HepG2 (cell line): ENCODE measurements at regions not wholly inside any gene's neighbourhood (a gene's known extent, or its start where the extent isn't known, plus 50 kb on each side); places are given as distances from the start of the nearest gene placed in this dataset.

Source experiments
- ATAC-seq: fragments of 200-7000 bp; cut with Tn5 transposase; 3 replicates; pipeline ENCODE4 v1.9.1; 2020; ENCODE audit warnings: mild to moderate bottlenecking, moderate library complexity
- BruUV-seq: library from RNA; stranded (reverse); fragments of 400-500 nt; replicated peaks from 2 replicates; lab custom pipeline; 2021; lab: Mats Ljungman, UMichigan
- CTCF ChIA-PET: fragments of 300-600 bp; formaldehyde crosslinking; extraction: SDS; loops from one replicate; lab custom pipeline; 2021; ENCODE audit warnings: low total read pairs, inconsistent platforms, low intra/inter-chr PET ratio; lab: Yijun Ruan, JAX
- POLR2A ChIA-PET: fragments of 350-600 bp; sonication (Branson Sonifier 250); formaldehyde crosslinking; loops from one replicate; lab custom pipeline; 2020; ENCODE audit warnings: antibody characterized with exemption, inconsistent platforms; lab: Yijun Ruan, JAX
- DNase-seq: peaks from one replicate; pipeline ENCODE4 v3.0.0-alpha.2; 2015; ENCODE audit warnings: low spot score
- FAIRE-seq: peaks from 3 replicates; lab custom pipeline; 2011; peaks lifted over from hg19 to GRCh38; lab: Jason Lieb, UNC
- H2AFZ ChIP-seq: one replicate; pipeline ENCODE4 v1.6.1; 2011; ENCODE audit warnings: low read length, inconsistent platforms
- H3K27ac ChIP-seq: fragments of 300-600 bp; 3 replicates; pipeline ENCODE4 v1.8.0; 2011; ENCODE audit warnings: mixed run types, mild to moderate bottlenecking, mixed read lengths, low read length, inconsistent platforms; ENCODE audit not compliant: insufficient read depth; ENCODE audit errors: extremely low read length
- H3K27me3 ChIP-seq, 2 experiments: fragments of 200-600 bp in 1 of 2; 2 replicates in 1 of 2; 3 replicates in 1 of 2; pipeline versions ENCODE4 v1.6.0 to v1.8.0; 2011; ENCODE audit warnings: low read length in 2 of 2, mild to moderate bottlenecking in 2 of 2, moderate library complexity in 2 of 2, inconsistent platforms in 1 of 2; ENCODE audit not compliant: insufficient read depth in 2 of 2, control insufficient read depth in 1 of 2
- H3K36me3 ChIP-seq, 2 experiments: fragments of 200-600 bp in 1 of 2; replicated peaks in 1 of 2; 2 replicates in 1 of 2; 3 replicates in 1 of 2; pipeline versions ENCODE4 v1.5.1 to v1.8.0; 2011; ENCODE audit warnings: low read length in 2 of 2, inconsistent platforms in 1 of 2; ENCODE audit not compliant: insufficient read depth in 2 of 2, control insufficient read depth in 1 of 2
- H3K4me1 ChIP-seq: 2 replicates; pipeline ENCODE4 v1.5.1; 2012; ENCODE audit warnings: low read length, inconsistent platforms; ENCODE audit not compliant: insufficient read depth
- H3K4me2 ChIP-seq: 2 replicates; pipeline ENCODE4 v1.6.0; 2011; ENCODE audit warnings: low read depth, low read length, inconsistent platforms
- H3K4me3 ChIP-seq, 3 experiments: fragments of 200-600 bp in 1 of 3; sonication (generic), shearing (Covaris generic) in 1 of 3; replicated peaks in 1 of 3; 2 replicates each; pipeline ENCODE4 v1.5.1; 2011 to 2016; ENCODE audit warnings: low read length in 3 of 3, inconsistent platforms in 2 of 3, low read depth in 2 of 3, mild to moderate bottlenecking in 2 of 3, control low read depth in 1 of 3, mixed read lengths in 1 of 3; ENCODE audit not compliant: insufficient read depth in 1 of 3
- H3K79me2 ChIP-seq: one replicate; pipeline ENCODE4 v1.6.1; 2011; ENCODE audit warnings: low read length, inconsistent platforms; ENCODE audit not compliant: insufficient read depth
- H3K9ac ChIP-seq: 2 replicates; pipeline ENCODE4 v1.6.0; 2011; ENCODE audit warnings: mild to moderate bottlenecking, low read depth, low read length, inconsistent platforms; ENCODE audit not compliant: insufficient read depth
- H3K9me3 ChIP-seq: 2 replicates; pipeline ENCODE4 v1.5.1; 2012; ENCODE audit warnings: mild to moderate bottlenecking, low read length
- H4K20me1 ChIP-seq: 2 replicates; pipeline ENCODE4 v1.6.0; 2011; ENCODE audit warnings: inconsistent platforms, mild to moderate bottlenecking, low read length, moderate library complexity; ENCODE audit not compliant: insufficient read depth
- CHCHD3 ChIP-seq: sonication (generic); formaldehyde crosslinking; IDR thresholded peaks from 2 replicates; pipeline ENCODE4 v1.8.0; 2022; ENCODE audit warnings: mild to moderate bottlenecking, missing genetic modification reagents, moderate library complexity
- ETS1 ChIP-seq: sonication (generic); formaldehyde crosslinking; IDR thresholded peaks from 2 replicates; pipeline ENCODE4 v1.4.0; 2020; ENCODE audit warnings: missing genetic modification reagents
- ETV6 ChIP-seq: sonication (generic); formaldehyde crosslinking; conservative IDR thresholded peaks from 2 replicates; pipeline ENCODE4 v1.4.0; 2020; ENCODE audit warnings: missing genetic modification reagents
- NR2C2 ChIP-seq: sonication (generic); formaldehyde crosslinking; IDR thresholded peaks from 2 replicates; pipeline ENCODE4 v1.4.0; 2020; ENCODE audit warnings: missing genetic modification reagents, mild to moderate bottlenecking, moderate library complexity, borderline replicate concordance
- RBM39 ChIP-seq: fragments of 200-400 bp; formaldehyde crosslinking; IDR thresholded peaks from one replicate; pipeline ENCODE4 v1.6.1; 2018; ENCODE audit warnings: antibody characterized with exemption, mild to moderate bottlenecking, low read depth, low read length; ENCODE audit not compliant: poor library complexity, severe bottlenecking
- RXRA ChIP-seq: sonication (generic); formaldehyde crosslinking; IDR thresholded peaks from 2 replicates; pipeline ENCODE4 v1.5.1; 2020; ENCODE audit warnings: missing genetic modification reagents
- SMC3 ChIP-seq: IDR thresholded peaks from 2 replicates; pipeline ENCODE4 v1.6.1; 2011; ENCODE audit warnings: low read length, improper control_type of control experiment
- TOE1 ChIP-seq: sonication (generic); formaldehyde crosslinking; IDR thresholded peaks from 2 replicates; pipeline ENCODE4 v1.4.0; 2020; ENCODE audit warnings: mild to moderate bottlenecking, missing genetic modification reagents
- ZFP37 ChIP-seq: sonication (generic); formaldehyde crosslinking; IDR thresholded peaks from 2 replicates; pipeline ENCODE4 v1.4.0; 2020; ENCODE audit warnings: missing genetic modification reagents, borderline replicate concordance
- ZNF430 ChIP-seq: sonication (generic); formaldehyde crosslinking; IDR thresholded peaks from 2 replicates; pipeline ENCODE4 v1.9.0; 2021; ENCODE audit warnings: mild to moderate bottlenecking, missing genetic modification reagents
- ZNF563 ChIP-seq: sonication (generic); formaldehyde crosslinking; IDR thresholded peaks from 2 replicates; pipeline ENCODE4 v1.8.0; 2022; ENCODE audit warnings: mild to moderate bottlenecking, moderate library complexity, missing genetic modification reagents
- ZNF577 ChIP-seq: sonication (generic); formaldehyde crosslinking; IDR thresholded peaks from 2 replicates; pipeline ENCODE4 v1.4.0; 2020; ENCODE audit warnings: mild to moderate bottlenecking, low read depth, missing genetic modification reagents, borderline replicate concordance
- ZNF629 ChIP-seq: sonication (generic); formaldehyde crosslinking; conservative IDR thresholded peaks from 2 replicates; pipeline ENCODE4 v1.5.0; 2020; ENCODE audit warnings: missing genetic modification reagents
- ZNF713 ChIP-seq: sonication (generic); formaldehyde crosslinking; IDR thresholded peaks from 2 replicates; pipeline ENCODE4 v1.4.0; 2020; ENCODE audit warnings: mild to moderate bottlenecking, missing genetic modification reagents
- ZNF883 ChIP-seq: sonication (generic); formaldehyde crosslinking; IDR thresholded peaks from 2 replicates; pipeline ENCODE4 v1.5.1; 2020; ENCODE audit warnings: mild to moderate bottlenecking, missing genetic modification reagents; ENCODE audit errors: not compliant biosample characterization
- WGBS: methylation state at CpG from one replicate; pipeline ENCODE4 v1.1.6; 2017; ENCODE audit warnings: low lambda C conversion rate; 5-methylcytosine and 5-hydroxymethylcytosine counted together
- in situ Hi-C: cut with HindIII; loops from 2 replicates; pipeline ENCODE4 v1.10.0; 2017; ENCODE audit warnings: low pct_unique_long_range_greater_than_20kb; ENCODE audit not compliant: extremely low pct_ligation_motif_present
- intact Hi-C: fragments of 100-400 bp; cut with micrococcal nuclease; formaldehyde crosslinking; loops from one replicate; pipeline ENCODE4 v1.10.0; 2022; ENCODE audit not compliant: unreplicated experiment
- TF ChIP-seq, protein P1 (sequence below): sonication (generic); formaldehyde crosslinking; IDR thresholded peaks from 2 replicates; pipeline ENCODE4 v1.4.0; 2020; ENCODE audit warnings: missing genetic modification reagents, mild to moderate bottlenecking, borderline replicate concordance
- TF ChIP-seq, protein P2 (sequence below): sonication (generic); formaldehyde crosslinking; conservative IDR thresholded peaks from 2 replicates; pipeline ENCODE4 v1.4.0; 2020; ENCODE audit warnings: missing genetic modification reagents
- TF ChIP-seq, protein P3 (sequence below): sonication (generic); formaldehyde crosslinking; IDR thresholded peaks from 2 replicates; pipeline ENCODE4 v1.5.1; 2020; ENCODE audit warnings: missing genetic modification reagents, mild to moderate bottlenecking, borderline replicate concordance

GRCh38 chr9:1948541-1948940 is 66.6 kb upstream of the SMARCA2 start:
- ChIA-PET CTCF (no interaction called here), POLR2A (no interaction called here)
- Histone ChIP-seq H4K20me1 (no peaks in the 10 kb centered on the region), H3K27ac (no peak overlapping the region), H3K9ac (no peak overlapping the region), H3K9me3 (no peaks in the 10 kb centered on the region), H3K4me2 (no peak overlapping the region), H3K36me3 (no peaks in the 10 kb centered on the region), H3K4me3 (no peak overlapping the region), H3K27me3 (peaks cover 0 to 5% of the 10 kb centered on the region in 2 experiments; a peak in 1 of 5 replicates), H2AFZ (no peak overlapping the region), H3K4me1 (no peaks in the 10 kb centered on the region), H3K79me2 (no peaks in the 10 kb centered on the region)
- BruUV-seq: no TSS peak
- no peak for FAIRE-seq
- DNase-seq: no peak
- WGBS: 11% methylated on average over 4 of the region's 4 CpGs
- ATAC-seq: no peak
- intact Hi-C loops: no loop called here
- in situ Hi-C loops: no loop called here
- no peak for TF ChIP-seq ZNF713 (CRISPR knock-in tag)
- no peak for TF ChIP-seq NR2C2 (CRISPR knock-in tag)
- TF ChIP-seq ZNF563 (CRISPR knock-in tag): no peak
- TF ChIP-seq SMC3: no peak
- TF ChIP-seq CHCHD3: no peak
- no peak for TF ChIP-seq TOE1
- TF ChIP-seq RBM39: no peak
- no peak for TF ChIP-seq ZNF430
- TF ChIP-seq, protein P1, sequence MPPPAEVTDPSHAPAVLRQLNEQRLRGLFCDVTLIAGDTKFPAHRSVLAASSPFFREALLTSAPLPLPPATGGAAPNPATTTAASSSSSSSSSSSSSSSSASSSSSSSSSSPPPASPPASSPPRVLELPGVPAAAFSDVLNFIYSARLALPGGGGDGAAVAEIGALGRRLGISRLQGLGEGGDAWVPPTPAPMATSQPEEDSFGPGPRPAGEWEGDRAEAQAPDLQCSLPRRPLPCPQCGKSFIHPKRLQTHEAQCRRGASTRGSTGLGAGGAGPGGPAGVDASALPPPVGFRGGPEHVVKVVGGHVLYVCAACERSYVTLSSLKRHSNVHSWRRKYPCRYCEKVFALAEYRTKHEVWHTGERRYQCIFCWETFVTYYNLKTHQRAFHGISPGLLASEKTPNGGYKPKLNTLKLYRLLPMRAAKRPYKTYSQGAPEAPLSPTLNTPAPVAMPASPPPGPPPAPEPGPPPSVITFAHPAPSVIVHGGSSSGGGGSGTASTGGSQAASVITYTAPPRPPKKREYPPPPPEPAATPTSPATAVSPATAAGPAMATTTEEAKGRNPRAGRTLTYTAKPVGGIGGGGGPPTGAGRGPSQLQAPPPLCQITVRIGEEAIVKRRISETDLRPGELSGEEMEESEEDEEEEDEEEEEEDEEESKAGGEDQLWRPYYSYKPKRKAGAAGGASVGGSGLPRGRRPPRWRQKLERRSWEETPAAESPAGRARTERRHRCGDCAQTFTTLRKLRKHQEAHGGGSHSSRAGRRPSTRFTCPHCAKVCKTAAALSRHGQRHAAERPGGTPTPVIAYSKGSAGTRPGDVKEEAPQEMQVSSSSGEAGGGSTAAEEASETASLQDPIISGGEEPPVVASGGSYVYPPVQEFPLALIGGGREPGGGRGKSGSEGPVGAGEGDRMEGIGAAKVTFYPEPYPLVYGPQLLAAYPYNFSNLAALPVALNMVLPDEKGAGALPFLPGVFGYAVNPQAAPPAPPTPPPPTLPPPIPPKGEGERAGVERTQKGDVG: no peak
- TF ChIP-seq ETV6 (CRISPR knock-in tag): no peak
- TF ChIP-seq ZFP37: no peak
- no peak for TF ChIP-seq ZNF629 (CRISPR knock-in tag)
- TF ChIP-seq ZNF577 (CRISPR knock-in tag): no peak
- TF ChIP-seq ZNF883 (CRISPR knock-in tag): no peak
- TF ChIP-seq, protein P2, sequence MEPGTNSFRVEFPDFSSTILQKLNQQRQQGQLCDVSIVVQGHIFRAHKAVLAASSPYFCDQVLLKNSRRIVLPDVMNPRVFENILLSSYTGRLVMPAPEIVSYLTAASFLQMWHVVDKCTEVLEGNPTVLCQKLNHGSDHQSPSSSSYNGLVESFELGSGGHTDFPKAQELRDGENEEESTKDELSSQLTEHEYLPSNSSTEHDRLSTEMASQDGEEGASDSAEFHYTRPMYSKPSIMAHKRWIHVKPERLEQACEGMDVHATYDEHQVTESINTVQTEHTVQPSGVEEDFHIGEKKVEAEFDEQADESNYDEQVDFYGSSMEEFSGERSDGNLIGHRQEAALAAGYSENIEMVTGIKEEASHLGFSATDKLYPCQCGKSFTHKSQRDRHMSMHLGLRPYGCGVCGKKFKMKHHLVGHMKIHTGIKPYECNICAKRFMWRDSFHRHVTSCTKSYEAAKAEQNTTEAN (CRISPR knock-in tag): no peak
- TF ChIP-seq, protein P3, sequence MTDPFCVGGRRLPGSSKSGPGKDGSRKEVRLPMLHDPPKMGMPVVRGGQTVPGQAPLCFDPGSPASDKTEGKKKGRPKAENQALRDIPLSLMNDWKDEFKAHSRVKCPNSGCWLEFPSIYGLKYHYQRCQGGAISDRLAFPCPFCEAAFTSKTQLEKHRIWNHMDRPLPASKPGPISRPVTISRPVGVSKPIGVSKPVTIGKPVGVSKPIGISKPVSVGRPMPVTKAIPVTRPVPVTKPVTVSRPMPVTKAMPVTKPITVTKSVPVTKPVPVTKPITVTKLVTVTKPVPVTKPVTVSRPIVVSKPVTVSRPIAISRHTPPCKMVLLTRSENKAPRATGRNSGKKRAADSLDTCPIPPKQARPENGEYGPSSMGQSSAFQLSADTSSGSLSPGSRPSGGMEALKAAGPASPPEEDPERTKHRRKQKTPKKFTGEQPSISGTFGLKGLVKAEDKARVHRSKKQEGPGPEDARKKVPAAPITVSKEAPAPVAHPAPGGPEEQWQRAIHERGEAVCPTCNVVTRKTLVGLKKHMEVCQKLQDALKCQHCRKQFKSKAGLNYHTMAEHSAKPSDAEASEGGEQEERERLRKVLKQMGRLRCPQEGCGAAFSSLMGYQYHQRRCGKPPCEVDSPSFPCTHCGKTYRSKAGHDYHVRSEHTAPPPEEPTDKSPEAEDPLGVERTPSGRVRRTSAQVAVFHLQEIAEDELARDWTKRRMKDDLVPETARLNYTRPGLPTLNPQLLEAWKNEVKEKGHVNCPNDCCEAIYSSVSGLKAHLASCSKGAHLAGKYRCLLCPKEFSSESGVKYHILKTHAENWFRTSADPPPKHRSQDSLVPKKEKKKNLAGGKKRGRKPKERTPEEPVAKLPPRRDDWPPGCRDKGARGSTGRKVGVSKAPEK: no peak
- TF ChIP-seq RXRA (CRISPR knock-in tag): no peak
- no peak for TF ChIP-seq ETS1 (CRISPR knock-in tag)
